Middle frontal gyrus (tissue), 1 donor: ENCODE measurements at regions not wholly inside any gene's neighbourhood (a gene's known extent, or its start where the extent isn't known, plus 50 kb on each side); places are given as distances from the start of the nearest gene placed in this dataset.

Source experiments
- DNase-seq: peaks from one replicate; pipeline ENCODE4 v3.0.0-alpha.2; 2015; ENCODE audit warnings: low spot score; ENCODE audit errors: extremely low spot score

GRCh38 chr1:55559842-55560241 lies 344.7 kb upstream of the USP24 start:
- DNase-seq: no peak

- DNase-seq: peak; percentile 27
These were observed 344.0 kb upstream of the USP24 start for GRCh38 chr1:55559161-55559611.

GRCh38 chr1:55558515-55558914 lies 343.4 kb upstream of the USP24 start:
- DNase-seq: no peak

GRCh38 chr1:55555956-55556725 lies 341.0 kb upstream of the USP24 start:
- DNase-seq: no peak

- no peak for DNase-seq
These were observed 339.4 kb upstream of the USP24 start for GRCh38 chr1:55554611-55555010.

- no peak for DNase-seq
These were observed 337.5 kb upstream of the USP24 start for GRCh38 chr1:55552636-55553035.

GRCh38 chr1:55547405-55547804 lies 332.2 kb upstream of the USP24 start:
- no peak for DNase-seq

- DNase-seq: no peak
These were observed 331.4 kb upstream of the USP24 start for GRCh38 chr1:55546553-55546952.

- no peak for DNase-seq
These were observed 329.7 kb upstream of the USP24 start for GRCh38 chr1:55544826-55545225.

- no peak for DNase-seq
These were observed 327.8 kb upstream of the USP24 start for GRCh38 chr1:55542901-55543504.

GRCh38 chr1:55541296-55541695 lies 326.1 kb upstream of the USP24 start:
- DNase-seq: no peak

GRCh38 chr1:55539652-55540512 lies 324.7 kb upstream of the USP24 start:
- no peak for DNase-seq

GRCh38 chr1:55538428-55538827 lies 323.3 kb upstream of the USP24 start:
- DNase-seq: no peak

- no peak for DNase-seq
These were observed 321.3 kb upstream of the USP24 start for GRCh38 chr1:55536545-55536865.

GRCh38 chr1:55535724-55536544 lies 320.8 kb upstream of the USP24 start:
- DNase-seq: no peak

GRCh38 chr1:55534565-55535121 lies 319.5 kb upstream of the USP24 start:
- DNase-seq: no peak

GRCh38 chr1:55531644-55532043 lies 316.5 kb upstream of the USP24 start:
- no peak for DNase-seq

GRCh38 chr1:55530749-55531478 lies 315.8 kb upstream of the USP24 start:
- DNase-seq: no peak

- DNase-seq: no peak
These were observed 313.9 kb upstream of the USP24 start for GRCh38 chr1:55529017-55529416.

- no peak for DNase-seq
These were observed 312.7 kb upstream of the USP24 start for GRCh38 chr1:55527831-55528230.
